Liver (tissue), 8 donors: ENCODE measurements at regions not wholly inside any gene's neighbourhood (a gene's known extent, or its start where the extent isn't known, plus 50 kb on each side); places are given as distances from the start of the nearest gene placed in this dataset.

Experiments
- DNase-seq: peaks from one replicate; pipeline ENCODE4 v3.0.0-alpha.2; 2017; ENCODE audit warnings: low spot score
- H3K27ac ChIP-seq, 2 donors: one replicate each; pipeline ENCODE4 v1.7.0; 2013; ENCODE audit warnings: inconsistent platforms in 2 of 2, low read length in 2 of 2, control low read depth in 1 of 2, low read depth in 1 of 2, mild to moderate bottlenecking in 1 of 2
- H3K27me3 ChIP-seq, 4 donors: one replicate each; pipeline versions ENCODE4 v1.6.1 to v1.7.0; 2013; ENCODE audit warnings: low read length in 3 of 4, inconsistent platforms in 1 of 4, mild to moderate bottlenecking in 1 of 4, moderate library complexity in 1 of 4; ENCODE audit not compliant: control insufficient read depth in 4 of 4, insufficient read depth in 4 of 4
- H3K36me3 ChIP-seq, 4 donors: one replicate each; pipeline versions ENCODE4 v1.6.1 to v1.7.0; 2013; ENCODE audit warnings: low read length in 3 of 4, mild to moderate bottlenecking in 3 of 4, low read depth in 1 of 4, moderate library complexity in 1 of 4; ENCODE audit not compliant: control insufficient read depth in 4 of 4, insufficient read depth in 3 of 4
- H3K4me1 ChIP-seq, 4 donors: one replicate each; pipeline versions ENCODE4 v1.6.1 to v1.7.0; 2013; ENCODE audit warnings: low read length in 3 of 4, mild to moderate bottlenecking in 3 of 4, moderate library complexity in 1 of 4; ENCODE audit not compliant: control insufficient read depth in 4 of 4, insufficient read depth in 4 of 4
- H3K4me3 ChIP-seq, 3 donors: one replicate each; pipeline versions ENCODE4 v1.6.1 to v1.7.0; 2013; ENCODE audit warnings: low read length in 3 of 3, control low read depth in 1 of 3, low read depth in 1 of 3, mild to moderate bottlenecking in 1 of 3
- H3K9ac ChIP-seq, 2 donors: one replicate each; pipeline ENCODE4 v1.7.0; 2013; ENCODE audit warnings: low read length in 2 of 2, mild to moderate bottlenecking in 2 of 2, moderate library complexity in 2 of 2, control low read depth in 1 of 2, low read depth in 1 of 2
- H3K9me3 ChIP-seq, 4 donors: one replicate each; pipeline versions ENCODE4 v1.6.1 to v1.7.0; 2013; ENCODE audit warnings: low read length in 3 of 4; ENCODE audit not compliant: control insufficient read depth in 4 of 4
- EGR1 ChIP-seq, 2 donors: IDR thresholded peaks; 2 replicates each; pipeline ENCODE4 v1.6.1; 2016 to 2018; ENCODE audit warnings: antibody characterized with exemption in 2 of 2, low read depth in 2 of 2
- FOXA1 ChIP-seq: IDR thresholded peaks from 2 replicates; pipeline ENCODE4 v1.6.1; 2016; ENCODE audit warnings: antibody characterized with exemption
- GABPA ChIP-seq, 2 donors: IDR thresholded peaks in 1 of 2; conservative IDR thresholded peaks in 1 of 2; 2 replicates each; pipeline ENCODE4 v1.6.1; 2016; ENCODE audit warnings: antibody characterized with exemption in 2 of 2, mild to moderate bottlenecking in 1 of 2, moderate library complexity in 1 of 2
- HNF4A ChIP-seq, 2 donors: conservative IDR thresholded peaks; 2 replicates each; pipeline ENCODE4 v1.6.1; 2016; ENCODE audit warnings: antibody characterized with exemption in 2 of 2, mild to moderate bottlenecking in 2 of 2
- JUND ChIP-seq, 2 donors: IDR thresholded peaks; 2 replicates each; pipeline ENCODE4 v1.6.1; 2016; ENCODE audit warnings: antibody characterized with exemption in 2 of 2
- NR2F2 ChIP-seq: IDR thresholded peaks from 2 replicates; pipeline ENCODE4 v1.6.1; 2016; ENCODE audit warnings: antibody characterized with exemption
- RAD21 ChIP-seq, 2 donors: IDR thresholded peaks; 2 replicates each; pipeline ENCODE4 v1.6.1; 2016; ENCODE audit warnings: antibody characterized with exemption in 2 of 2, mild to moderate bottlenecking in 2 of 2
- RXRA ChIP-seq, 2 donors: IDR thresholded peaks; 2 replicates each; pipeline ENCODE4 v1.6.1; 2017 to 2018; ENCODE audit warnings: antibody characterized with exemption in 2 of 2, mild to moderate bottlenecking in 1 of 2
- SP1 ChIP-seq: IDR thresholded peaks from 2 replicates; pipeline ENCODE4 v1.6.1; 2018; ENCODE audit warnings: antibody characterized with exemption, mild to moderate bottlenecking
- TAF1 ChIP-seq: conservative IDR thresholded peaks from 2 replicates; pipeline ENCODE4 v1.6.1; 2016; ENCODE audit warnings: antibody characterized with exemption, mild to moderate bottlenecking
- YY1 ChIP-seq: IDR thresholded peaks from 2 replicates; pipeline ENCODE4 v1.6.1; 2016; ENCODE audit warnings: antibody characterized with exemption, mild to moderate bottlenecking
- WGBS: extraction: QIAGEN DNeasy Blood & Tissue Kit; methylation state at CpG from one replicate; pipeline ENCODE4 v1.1.7; 2013; 5-methylcytosine and 5-hydroxymethylcytosine counted together
- TF ChIP-seq, protein P1 (sequence below): fragments of 150-350 bp; IDR thresholded peaks from 2 replicates; pipeline ENCODE4 v1.5.1; 2017; ENCODE audit warnings: improper control_type of control experiment, low read depth, low read length; ENCODE audit not compliant: missing input control
- TF ChIP-seq, protein P2 (sequence below): IDR thresholded peaks from 2 replicates; pipeline ENCODE4 v1.6.1; 2016; ENCODE audit warnings: antibody characterized with exemption
- TF ChIP-seq, protein P3 (sequence below): IDR thresholded peaks from 2 replicates; pipeline ENCODE4 v1.6.1; 2016; ENCODE audit warnings: antibody characterized with exemption
- TF ChIP-seq, protein P4 (sequence below): IDR thresholded peaks from 2 replicates; pipeline ENCODE4 v1.6.1; 2016; ENCODE audit warnings: antibody characterized with exemption
- donor health status: healthy.
- donor health status: healthy.
- donor health status: healthy.
- donor health status: healthy.
- donor health status: healthy.

DNA sequence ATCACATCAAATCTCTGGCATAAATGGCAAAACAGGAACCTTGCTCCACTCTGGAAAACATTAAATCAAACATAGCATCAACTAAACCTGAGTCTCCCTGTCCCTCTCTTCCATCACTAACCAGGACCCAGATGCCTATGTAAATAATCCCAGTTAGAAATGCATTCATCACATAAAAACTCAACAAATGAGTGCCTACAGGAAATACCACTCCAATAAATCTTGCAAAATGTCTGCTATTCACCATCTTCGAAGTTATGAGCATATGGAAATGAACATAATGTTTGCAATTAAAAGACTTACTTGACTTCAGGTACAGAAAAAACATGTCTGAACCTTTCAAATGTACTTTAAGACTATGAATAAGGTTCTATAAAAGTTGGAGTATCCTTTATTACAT is 425.0 kb downstream of the CDH11 start:
- H3K27me3 ChIP-seq: no peaks in the 10 kb centered on the region
- H3K9ac ChIP-seq: no peak overlapping the region
- H3K27ac ChIP-seq: no peak overlapping the region
- WGBS: 65% methylated on average over 1 of the region's 1 CpG
- no peaks in the 10 kb centered on the region for H3K9me3 ChIP-seq
- no peak overlapping the region for H3K4me3 ChIP-seq
- no peaks in the 10 kb centered on the region for H3K36me3 ChIP-seq
- DNase-seq: no peak
- TF ChIP-seq, protein P1, sequence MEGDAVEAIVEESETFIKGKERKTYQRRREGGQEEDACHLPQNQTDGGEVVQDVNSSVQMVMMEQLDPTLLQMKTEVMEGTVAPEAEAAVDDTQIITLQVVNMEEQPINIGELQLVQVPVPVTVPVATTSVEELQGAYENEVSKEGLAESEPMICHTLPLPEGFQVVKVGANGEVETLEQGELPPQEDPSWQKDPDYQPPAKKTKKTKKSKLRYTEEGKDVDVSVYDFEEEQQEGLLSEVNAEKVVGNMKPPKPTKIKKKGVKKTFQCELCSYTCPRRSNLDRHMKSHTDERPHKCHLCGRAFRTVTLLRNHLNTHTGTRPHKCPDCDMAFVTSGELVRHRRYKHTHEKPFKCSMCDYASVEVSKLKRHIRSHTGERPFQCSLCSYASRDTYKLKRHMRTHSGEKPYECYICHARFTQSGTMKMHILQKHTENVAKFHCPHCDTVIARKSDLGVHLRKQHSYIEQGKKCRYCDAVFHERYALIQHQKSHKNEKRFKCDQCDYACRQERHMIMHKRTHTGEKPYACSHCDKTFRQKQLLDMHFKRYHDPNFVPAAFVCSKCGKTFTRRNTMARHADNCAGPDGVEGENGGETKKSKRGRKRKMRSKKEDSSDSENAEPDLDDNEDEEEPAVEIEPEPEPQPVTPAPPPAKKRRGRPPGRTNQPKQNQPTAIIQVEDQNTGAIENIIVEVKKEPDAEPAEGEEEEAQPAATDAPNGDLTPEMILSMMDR: no peak
- TF ChIP-seq, protein P2, sequence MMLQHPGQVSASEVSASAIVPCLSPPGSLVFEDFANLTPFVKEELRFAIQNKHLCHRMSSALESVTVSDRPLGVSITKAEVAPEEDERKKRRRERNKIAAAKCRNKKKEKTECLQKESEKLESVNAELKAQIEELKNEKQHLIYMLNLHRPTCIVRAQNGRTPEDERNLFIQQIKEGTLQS: no peak
- TF ChIP-seq HNF4A (conservative IDR thresholded peaks at IDR 0.05): no peak
- TF ChIP-seq, protein P3, sequence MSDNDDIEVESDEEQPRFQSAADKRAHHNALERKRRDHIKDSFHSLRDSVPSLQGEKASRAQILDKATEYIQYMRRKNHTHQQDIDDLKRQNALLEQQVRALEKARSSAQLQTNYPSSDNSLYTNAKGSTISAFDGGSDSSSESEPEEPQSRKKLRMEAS: no peak
- TF ChIP-seq FOXA1: no peak
- TF ChIP-seq NR2F2: no peak
- no peak for TF ChIP-seq JUND (IDR thresholded peaks at IDR 0.05)
- TF ChIP-seq YY1: no peak
- no peak for TF ChIP-seq RAD21 (IDR thresholded peaks at IDR 0.05)
- TF ChIP-seq, protein P4, sequence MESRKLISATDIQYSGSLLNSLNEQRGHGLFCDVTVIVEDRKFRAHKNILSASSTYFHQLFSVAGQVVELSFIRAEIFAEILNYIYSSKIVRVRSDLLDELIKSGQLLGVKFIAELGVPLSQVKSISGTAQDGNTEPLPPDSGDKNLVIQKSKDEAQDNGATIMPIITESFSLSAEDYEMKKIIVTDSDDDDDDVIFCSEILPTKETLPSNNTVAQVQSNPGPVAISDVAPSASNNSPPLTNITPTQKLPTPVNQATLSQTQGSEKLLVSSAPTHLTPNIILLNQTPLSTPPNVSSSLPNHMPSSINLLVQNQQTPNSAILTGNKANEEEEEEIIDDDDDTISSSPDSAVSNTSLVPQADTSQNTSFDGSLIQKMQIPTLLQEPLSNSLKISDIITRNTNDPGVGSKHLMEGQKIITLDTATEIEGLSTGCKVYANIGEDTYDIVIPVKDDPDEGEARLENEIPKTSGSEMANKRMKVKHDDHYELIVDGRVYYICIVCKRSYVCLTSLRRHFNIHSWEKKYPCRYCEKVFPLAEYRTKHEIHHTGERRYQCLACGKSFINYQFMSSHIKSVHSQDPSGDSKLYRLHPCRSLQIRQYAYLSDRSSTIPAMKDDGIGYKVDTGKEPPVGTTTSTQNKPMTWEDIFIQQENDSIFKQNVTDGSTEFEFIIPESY: no peak
- TF ChIP-seq RXRA (IDR thresholded peaks at IDR 0.05): no peak
- TF ChIP-seq TAF1: no peak
- no peak for TF ChIP-seq EGR1 (IDR thresholded peaks at IDR 0.05; ENCODE audit: low read depth in 2 of 2)
- no peak for TF ChIP-seq GABPA (IDR thresholded peaks at IDR 0.05 in 1 of 2, conservative IDR thresholded peaks at IDR 0.05 in 1 of 2)
- H3K4me1 ChIP-seq: no peaks in the 10 kb centered on the region

DNA sequence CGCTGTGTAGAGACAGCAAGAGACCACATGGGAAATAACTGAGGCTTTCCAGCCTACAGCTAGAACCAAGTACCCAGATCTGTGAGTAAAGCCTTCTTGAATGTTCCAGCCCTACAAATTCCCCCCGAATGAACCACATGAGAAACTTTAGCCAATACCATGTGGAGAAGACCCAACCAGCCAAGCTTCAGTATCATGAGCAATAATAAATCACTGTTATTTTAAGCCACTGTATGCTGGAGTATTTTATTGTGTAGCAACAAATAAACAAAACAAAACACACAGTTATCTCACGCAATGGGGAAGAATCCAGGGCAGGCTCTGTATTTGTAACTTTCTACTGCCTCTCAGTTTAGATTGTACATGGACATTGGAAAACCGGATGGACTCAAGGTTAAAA is 426.2 kb downstream of the CDH11 start:
- no peaks in the 10 kb centered on the region for H3K9me3 ChIP-seq
- 62% methylated on average over 4 of the region's 4 CpGs for WGBS
- DNase-seq: no peak
- no peaks in the 10 kb centered on the region for H3K36me3 ChIP-seq
- H3K27me3 ChIP-seq: no peaks in the 10 kb centered on the region
- H3K4me3 ChIP-seq: no peak overlapping the region
- H3K9ac ChIP-seq: no peak overlapping the region
- H3K27ac ChIP-seq: no peak overlapping the region
- TF ChIP-seq GABPA (IDR thresholded peaks at IDR 0.05 in 1 of 2, conservative IDR thresholded peaks at IDR 0.05 in 1 of 2): no peak
- TF ChIP-seq, protein P3: no peak
- no peak for TF ChIP-seq YY1
- no peak for TF ChIP-seq TAF1
- TF ChIP-seq, protein P4: no peak
- TF ChIP-seq, protein P1: no peak
- TF ChIP-seq NR2F2: no peak
- no peak for TF ChIP-seq RAD21 (IDR thresholded peaks at IDR 0.05)
- no peak for TF ChIP-seq SP1
- TF ChIP-seq FOXA1: no peak
- TF ChIP-seq EGR1 (IDR thresholded peaks at IDR 0.05; ENCODE audit: low read depth in 2 of 2): no peak
- no peaks in the 10 kb centered on the region for H3K4me1 ChIP-seq
